CD4-positive, alpha-beta T cell treated with Interleukin-17A for 4 hours (primary cell): ENCODE measurements at regions not wholly inside any gene's neighbourhood (a gene's known extent, or its start where the extent isn't known, plus 50 kb on each side); places are given as distances from the start of the nearest gene placed in this dataset.
"Not testable (repeated sequence)": the region's sequence is repeated elsewhere in the genome, so short reads cannot be mapped to it uniquely, and the experiment has no call there.

Experiments used
- DNase-seq: peaks from one replicate; pipeline ENCODE4 v3.0.0-alpha.2; 2020; ENCODE audit warnings: mixed read lengths

GRCh38 chr1:82386365-82387011 is 585.8 kb downstream of the ADGRL2 start:
- no peak for DNase-seq

- no peak for DNase-seq
These were observed 584.0 kb downstream of the ADGRL2 start for GRCh38 chr1:82384776-82385175.

GRCh38 chr1:82377201-82377884 is 576.6 kb downstream of the ADGRL2 start:
- DNase-seq: no peak

GRCh38 chr1:82373710-82374109 is 573.0 kb downstream of the ADGRL2 start:
- no peak for DNase-seq

- DNase-seq: no peak
These were observed 571.2 kb downstream of the ADGRL2 start for GRCh38 chr1:82371844-82372498.

GRCh38 chr1:82367456-82367855 is 566.7 kb downstream of the ADGRL2 start:
- no peak for DNase-seq

- DNase-seq: no peak
These were observed 566.0 kb downstream of the ADGRL2 start for GRCh38 chr1:82366689-82367088.

- not testable (repeated sequence) for DNase-seq
These were observed 558.8 kb downstream of the ADGRL2 start for GRCh38 chr1:82359541-82359940.

- DNase-seq: not testable (repeated sequence)
These were observed 558.0 kb downstream of the ADGRL2 start for GRCh38 chr1:82358706-82359105.

- not testable (repeated sequence) for DNase-seq
These were observed 553.8 kb downstream of the ADGRL2 start for GRCh38 chr1:82354546-82354945.

- DNase-seq: no peak
These were observed 547.8 kb downstream of the ADGRL2 start for GRCh38 chr1:82348487-82348886.

- no peak for DNase-seq
These were observed 545.4 kb downstream of the ADGRL2 start for GRCh38 chr1:82346141-82346540.

GRCh38 chr1:82343381-82343780 is 542.6 kb downstream of the ADGRL2 start:
- no peak for DNase-seq

GRCh38 chr1:82337635-82338034 is 536.9 kb downstream of the ADGRL2 start:
- DNase-seq: no peak

GRCh38 chr1:82330330-82330729 is 529.6 kb downstream of the ADGRL2 start:
- DNase-seq: no peak

- DNase-seq: no peak
These were observed 528.5 kb downstream of the ADGRL2 start for GRCh38 chr1:82329226-82329625.

- DNase-seq: no peak
These were observed 522.6 kb downstream of the ADGRL2 start for GRCh38 chr1:82323144-82323841.

- DNase-seq: no peak
These were observed 521.1 kb downstream of the ADGRL2 start for GRCh38 chr1:82321794-82322193.

GRCh38 chr1:82319546-82319945 is 518.8 kb downstream of the ADGRL2 start:
- no peak for DNase-seq

GRCh38 chr1:82318921-82319320 is 518.2 kb downstream of the ADGRL2 start:
- no peak for DNase-seq

- no peak for DNase-seq
These were observed 517.5 kb downstream of the ADGRL2 start for GRCh38 chr1:82318265-82318664.

GRCh38 chr1:82317671-82318070 is 516.9 kb downstream of the ADGRL2 start:
- no peak for DNase-seq

- no peak for DNase-seq
These were observed 498.9 kb downstream of the ADGRL2 start for GRCh38 chr1:82299656-82300055.

GRCh38 chr1:82299056-82299455 is 498.3 kb downstream of the ADGRL2 start:
- no peak for DNase-seq
